Endothelial cell of umbilical vein (primary cell): ENCODE measurements at regions not wholly inside any gene's neighbourhood (a gene's known extent, or its start where the extent isn't known, plus 50 kb on each side); places are given as distances from the start of the nearest gene placed in this dataset.

Source experiments
- CTCF ChIP-seq, 2 donors: IDR thresholded peaks; 1 replicate in 1 of 2; 2 replicates in 1 of 2; pipeline ENCODE4 v1.5.1; 2011; ENCODE audit warnings: low read length in 2 of 2, mild to moderate bottlenecking in 2 of 2, moderate library complexity in 2 of 2, control low read depth in 1 of 2, inconsistent platforms in 1 of 2, low read depth in 1 of 2; ENCODE audit not compliant: insufficient read depth in 1 of 2; ENCODE audit errors: extremely low read depth in 1 of 2
- EZH2 ChIP-seq: IDR thresholded peaks from 2 replicates; pipeline ENCODE4 v1.6.1; 2012; ENCODE audit warnings: borderline replicate concordance, low read depth, mild to moderate bottlenecking, moderate library complexity, low read length, inconsistent platforms; ENCODE audit not compliant: severe bottlenecking
- MAX ChIP-seq: IDR thresholded peaks from 2 replicates; pipeline ENCODE4 v1.6.1; 2011; ENCODE audit not compliant: insufficient read depth, insufficient read length
- POLR2A ChIP-seq: IDR thresholded peaks from 2 replicates; pipeline ENCODE4 v1.6.1; 2012; ENCODE audit warnings: low read depth, mild to moderate bottlenecking, control low read depth, low read length

GRCh38 chr6:97677626-97678025, 394.6 kb upstream of the MMS22L start:
- no peak for TF ChIP-seq CTCF (IDR thresholded peaks at IDR 0.05; ENCODE audit: extremely low read depth in 1 of 2, insufficient read depth in 1 of 2, low read depth in 1 of 2, low read length in 2 of 2)
- TF ChIP-seq EZH2 = no peak
- no peak for TF ChIP-seq POLR2A
- TF ChIP-seq MAX = no peak
